Ascending aorta (tissue), 2 donors: ENCODE measurements at regions not wholly inside any gene's neighbourhood (a gene's known extent, or its start where the extent isn't known, plus 50 kb on each side); places are given as distances from the start of the nearest gene placed in this dataset.

ENCODE experiments used
- DNase-seq, 2 donors: peaks; one replicate each; pipeline ENCODE4 v3.0.0-alpha.2; 2019; ENCODE audit warnings: low spot score in 2 of 2
- H3K27ac ChIP-seq, 2 donors: fragments of 200-600 bp; sonication (generic); one replicate each; pipeline ENCODE4 v1.5.1; 2016 to 2017; ENCODE audit warnings: mild to moderate bottlenecking in 1 of 2
- H3K27me3 ChIP-seq: fragments of 200-600 bp; sonication (generic); one replicate; pipeline ENCODE4 v1.5.1; 2017
- H3K36me3 ChIP-seq, 2 donors: fragments of 200-600 bp; sonication (generic); one replicate each; pipeline ENCODE4 v1.5.1; 2016
- H3K4me1 ChIP-seq, 2 donors: fragments of 200-600 bp; sonication (generic); one replicate each; pipeline ENCODE4 v1.5.1; 2016 to 2017; ENCODE audit warnings: mild to moderate bottlenecking in 1 of 2
- H3K4me3 ChIP-seq, 2 donors: fragments of 200-600 bp; sonication (generic); one replicate each; pipeline ENCODE4 v1.5.1; 2016 to 2017; ENCODE audit warnings: mild to moderate bottlenecking in 1 of 2
- H3K9me3 ChIP-seq, 2 donors: fragments of 200-600 bp; sonication (generic); one replicate each; pipeline ENCODE4 v1.5.1; 2016
- intact Hi-C: fragments of 100-400 bp; cut with DNase I; formaldehyde crosslinking; loops from one replicate; pipeline ENCODE4 v1.15.1; 2023
- TF ChIP-seq, protein P1 (sequence below), 3 experiments: fragments of 200-600 bp in 2 of 3; fragments of 450-650 bp in 1 of 3; sonication (generic) in 2 of 3; IDR thresholded peaks; one replicate each; pipeline ENCODE4 v1.5.1; 2016 to 2019; ENCODE audit warnings: antibody characterized with exemption in 3 of 3, mild to moderate bottlenecking in 1 of 3, moderate library complexity in 1 of 3

DNA sequence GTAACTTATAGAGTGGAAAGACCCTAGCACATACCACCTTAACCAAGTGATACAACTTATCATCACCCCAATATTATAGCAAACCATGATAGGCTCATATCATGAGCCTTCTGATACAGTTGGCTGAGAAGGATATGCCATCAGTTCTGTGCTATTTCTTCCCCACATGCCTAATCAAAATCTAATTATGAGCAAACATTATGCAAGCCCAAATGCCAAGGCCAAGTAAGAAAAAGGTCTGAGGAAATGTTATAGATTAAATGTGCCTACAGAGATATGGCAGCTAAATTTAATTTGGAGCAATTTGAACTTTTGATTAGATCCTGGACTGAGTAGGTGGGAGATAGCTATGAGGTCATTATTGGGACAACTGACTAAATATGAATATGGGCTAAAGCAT, 225.9 kb upstream of the PMFBP1 start:
- H3K9me3 ChIP-seq = no peaks in the 10 kb centered on the region
- no peaks in the 10 kb centered on the region for H3K4me1 ChIP-seq
- no peak for DNase-seq
- no peak overlapping the region for H3K27ac ChIP-seq
- H3K36me3 ChIP-seq = no peaks in the 10 kb centered on the region
- intact Hi-C loops = no loop called here
- no peaks in the 10 kb centered on the region for H3K27me3 ChIP-seq
- no peak overlapping the region for H3K4me3 ChIP-seq
- TF ChIP-seq, protein P1, sequence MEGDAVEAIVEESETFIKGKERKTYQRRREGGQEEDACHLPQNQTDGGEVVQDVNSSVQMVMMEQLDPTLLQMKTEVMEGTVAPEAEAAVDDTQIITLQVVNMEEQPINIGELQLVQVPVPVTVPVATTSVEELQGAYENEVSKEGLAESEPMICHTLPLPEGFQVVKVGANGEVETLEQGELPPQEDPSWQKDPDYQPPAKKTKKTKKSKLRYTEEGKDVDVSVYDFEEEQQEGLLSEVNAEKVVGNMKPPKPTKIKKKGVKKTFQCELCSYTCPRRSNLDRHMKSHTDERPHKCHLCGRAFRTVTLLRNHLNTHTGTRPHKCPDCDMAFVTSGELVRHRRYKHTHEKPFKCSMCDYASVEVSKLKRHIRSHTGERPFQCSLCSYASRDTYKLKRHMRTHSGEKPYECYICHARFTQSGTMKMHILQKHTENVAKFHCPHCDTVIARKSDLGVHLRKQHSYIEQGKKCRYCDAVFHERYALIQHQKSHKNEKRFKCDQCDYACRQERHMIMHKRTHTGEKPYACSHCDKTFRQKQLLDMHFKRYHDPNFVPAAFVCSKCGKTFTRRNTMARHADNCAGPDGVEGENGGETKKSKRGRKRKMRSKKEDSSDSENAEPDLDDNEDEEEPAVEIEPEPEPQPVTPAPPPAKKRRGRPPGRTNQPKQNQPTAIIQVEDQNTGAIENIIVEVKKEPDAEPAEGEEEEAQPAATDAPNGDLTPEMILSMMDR (IDR thresholded peaks at IDR 0.05) = no peak

DNA sequence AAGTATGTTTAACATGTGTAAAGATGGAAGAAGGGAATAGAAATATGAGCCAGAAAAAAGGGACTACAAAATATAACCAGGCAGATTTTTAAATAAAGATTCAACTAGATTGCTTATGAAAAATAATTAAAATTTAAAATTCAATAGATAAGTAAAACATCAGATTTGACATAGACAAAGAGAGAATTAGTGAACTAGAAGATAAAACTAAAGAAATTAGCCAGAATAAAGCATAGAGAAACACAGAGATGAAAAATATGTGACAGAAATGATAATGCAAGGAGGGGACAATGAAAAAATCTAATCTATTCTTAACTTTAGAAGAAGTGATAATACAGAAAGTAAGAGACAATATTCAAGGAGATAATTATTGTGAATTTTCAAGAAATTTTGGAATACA, 222.6 kb upstream of the PMFBP1 start:
- H3K4me1 ChIP-seq = no peaks in the 10 kb centered on the region
- H3K27me3 ChIP-seq = no peaks in the 10 kb centered on the region
- H3K9me3 ChIP-seq = no peaks in the 10 kb centered on the region
- no peak for DNase-seq
- TF ChIP-seq, protein P1 (IDR thresholded peaks at IDR 0.05) = no peak
- no peak overlapping the region for H3K27ac ChIP-seq
- H3K36me3 ChIP-seq = no peaks in the 10 kb centered on the region
- intact Hi-C loops = no loop called here
- H3K4me3 ChIP-seq = no peak overlapping the region

DNA sequence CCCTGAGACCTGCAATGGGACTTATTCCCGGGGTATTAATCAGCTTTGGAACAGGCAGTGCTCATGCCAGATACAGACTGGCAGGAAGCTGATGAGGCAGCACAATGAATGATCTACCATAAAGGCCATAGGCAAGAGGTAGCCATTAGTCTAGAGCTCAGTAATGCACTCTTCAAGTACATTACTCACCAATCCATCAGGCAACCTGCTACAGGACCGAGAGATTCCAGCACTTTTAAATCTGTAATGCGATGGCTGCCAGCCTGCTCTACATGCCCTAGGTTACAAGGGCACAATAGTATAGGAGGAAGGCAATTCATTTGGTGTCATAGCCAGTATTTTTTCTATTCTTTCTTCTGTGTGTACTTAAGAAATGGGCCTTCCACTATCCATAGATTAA, 217.8 kb upstream of the PMFBP1 start:
- Histone ChIP-seq H3K27ac (no peak overlapping the region), H3K9me3 (peaks cover 0 to 11% of the 10 kb centered on the region in 2 donors), H3K4me3 (no peak overlapping the region), H3K4me1 (no peaks in the 10 kb centered on the region), H3K36me3 (no peaks in the 10 kb centered on the region), H3K27me3 (no peaks in the 10 kb centered on the region)
- DNase-seq = no peak
- intact Hi-C loops = no loop called here
- TF ChIP-seq, protein P1 (IDR thresholded peaks at IDR 0.05) = no peak

DNA sequence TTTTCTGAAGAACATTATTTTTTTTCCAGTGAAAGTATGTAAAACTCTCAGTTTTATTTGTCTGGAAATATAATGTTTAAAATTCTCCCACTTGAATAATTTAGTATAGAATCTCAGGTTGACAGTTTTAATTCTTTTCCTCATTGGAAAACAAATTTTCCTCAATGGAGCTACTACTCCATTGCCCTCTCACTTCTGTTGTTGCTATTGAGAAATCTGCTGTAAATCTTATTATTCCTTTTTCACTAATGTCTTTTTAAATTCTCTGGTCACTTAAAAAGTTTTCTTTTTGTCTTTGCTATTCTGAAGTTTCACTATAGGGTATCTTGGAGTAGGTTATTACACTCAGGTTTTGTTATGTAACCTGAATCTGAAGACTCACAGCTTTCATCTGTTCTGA, 216.1 kb upstream of the PMFBP1 start:
- H3K4me1 ChIP-seq = no peaks in the 10 kb centered on the region
- H3K4me3 ChIP-seq = no peak overlapping the region
- TF ChIP-seq, protein P1 (IDR thresholded peaks at IDR 0.05) = no peak
- H3K27me3 ChIP-seq = no peaks in the 10 kb centered on the region
- intact Hi-C loops = no loop called here
- H3K36me3 ChIP-seq = no peaks in the 10 kb centered on the region
- H3K9me3 ChIP-seq = peaks cover 0 to 11% of the 10 kb centered on the region in 2 donors
- H3K27ac ChIP-seq = no peak overlapping the region
- no peak for DNase-seq

DNA sequence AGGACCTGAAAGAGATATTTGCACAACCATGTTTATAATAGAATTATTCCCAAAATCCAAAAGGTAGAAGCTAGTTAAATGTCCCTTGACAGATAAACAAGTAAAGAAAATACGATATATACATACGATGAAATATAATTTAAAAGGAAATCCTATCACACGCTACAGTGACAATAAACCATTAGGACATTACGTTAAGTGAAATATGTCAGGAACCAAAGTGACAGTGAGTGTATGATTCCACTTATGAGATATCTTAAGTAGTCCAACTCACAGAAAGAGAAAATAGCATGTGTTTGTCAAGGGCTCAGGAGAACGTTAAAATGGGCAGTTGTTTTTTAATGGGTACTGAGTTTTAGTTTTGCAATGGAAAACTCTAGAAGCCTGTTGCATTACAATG, 212.7 kb upstream of the PMFBP1 start:
- Histone ChIP-seq H3K4me3 (no peak overlapping the region), H3K27me3 (no peaks in the 10 kb centered on the region), H3K9me3 (peaks cover 0 to 19% of the 10 kb centered on the region in 2 donors), H3K27ac (no peak overlapping the region), H3K4me1 (no peaks in the 10 kb centered on the region), H3K36me3 (no peaks in the 10 kb centered on the region)
- TF ChIP-seq, protein P1 (IDR thresholded peaks at IDR 0.05) = no peak
- no peak for DNase-seq
- intact Hi-C loops = no loop called here

DNA sequence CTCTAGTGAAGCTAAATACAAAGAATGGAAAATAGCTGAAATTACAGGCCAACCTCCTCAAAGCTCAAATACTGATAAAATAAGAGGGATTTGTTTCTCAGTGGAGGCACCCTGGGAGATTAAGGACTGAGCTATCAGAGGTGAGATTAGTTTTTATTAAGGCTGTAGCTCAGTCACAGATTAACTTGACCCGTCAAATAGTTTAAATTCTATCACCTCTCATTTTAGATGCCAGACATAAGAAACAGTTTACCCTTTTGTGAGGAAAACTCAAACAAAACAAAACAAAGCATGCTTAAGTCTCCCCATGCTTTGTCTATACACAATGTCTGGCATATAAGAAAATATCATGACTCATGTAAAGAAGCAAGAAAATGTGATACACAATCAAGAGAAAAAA, 208.3 kb upstream of the PMFBP1 start:
- Histone ChIP-seq H3K27ac (no peak overlapping the region), H3K27me3 (no peaks in the 10 kb centered on the region), H3K36me3 (no peaks in the 10 kb centered on the region), H3K4me3 (no peak overlapping the region), H3K9me3 (peaks cover 0 to 7% of the 10 kb centered on the region in 2 donors), H3K4me1 (no peaks in the 10 kb centered on the region)
- no peak for DNase-seq
- TF ChIP-seq, protein P1 (IDR thresholded peaks at IDR 0.05) = no peak
- intact Hi-C loops = no loop called here
